GM23338 (cell line): ENCODE measurements at regions not wholly inside any gene's neighbourhood (a gene's known extent, or its start where the extent isn't known, plus 50 kb on each side); places are given as distances from the start of the nearest gene placed in this dataset.

Experiments used
- ATAC-seq: fragments of 200-7000 bp; cut with Tn5 transposase; 3 replicates; pipeline ENCODE4 v1.9.1; 2020
- DNase-seq: peaks from one replicate; pipeline ENCODE4 v3.0.0-alpha.2; 2015; ENCODE audit warnings: low spot score
- H2AFZ ChIP-seq: fragments of 200-600 bp; sonication (generic); 2 replicates; pipeline ENCODE4 v1.8.0; 2016; ENCODE audit warnings: antibody characterized with exemption, mild to moderate bottlenecking, moderate library complexity
- H3F3A ChIP-seq: fragments of 200-600 bp; sonication (generic); replicated peaks from 2 replicates; pipeline ENCODE4 v1.8.0; 2017; ENCODE audit warnings: antibody characterized with exemption, mixed run types, low read depth
- H3K27ac ChIP-seq: fragments of 200-600 bp; sonication (generic); 2 replicates; pipeline ENCODE4 v1.6.1; 2016; ENCODE audit warnings: low read depth
- H3K27me3 ChIP-seq: fragments of 200-600 bp; sonication (generic); 2 replicates; pipeline ENCODE4 v1.8.0; 2016; ENCODE audit warnings: mild to moderate bottlenecking, mixed run types, moderate library complexity; ENCODE audit not compliant: insufficient read depth
- H3K36me3 ChIP-seq: fragments of 200-600 bp; sonication (generic); 2 replicates; pipeline ENCODE4 v1.8.0; 2016; ENCODE audit warnings: mild to moderate bottlenecking; ENCODE audit not compliant: insufficient read depth
- H3K4me1 ChIP-seq: fragments of 200-600 bp; sonication (generic); 2 replicates; pipeline ENCODE4 v1.8.0; 2016; ENCODE audit warnings: mild to moderate bottlenecking, moderate library complexity; ENCODE audit not compliant: insufficient read depth
- H3K4me2 ChIP-seq: fragments of 200-600 bp; sonication (generic); 2 replicates; pipeline ENCODE4 v1.7.1; 2017; ENCODE audit warnings: mixed run types
- H3K4me3 ChIP-seq: fragments of 200-600 bp; sonication (generic); 2 replicates; pipeline ENCODE4 v1.6.1; 2016; ENCODE audit warnings: mixed run types
- H3K79me2 ChIP-seq: fragments of 200-600 bp; sonication (generic); replicated peaks from 2 replicates; pipeline ENCODE4 v1.8.0; 2017; ENCODE audit warnings: mild to moderate bottlenecking; ENCODE audit not compliant: insufficient read depth
- H3K9me2 ChIP-seq: fragments of 200-600 bp; sonication (generic); 2 replicates; pipeline ENCODE4 v1.8.0; 2017; ENCODE audit not compliant: insufficient read depth
- H4K20me1 ChIP-seq: fragments of 200-600 bp; sonication (generic); replicated peaks from 2 replicates; pipeline ENCODE4 v1.8.0; 2017; ENCODE audit warnings: mild to moderate bottlenecking; ENCODE audit not compliant: insufficient read depth
- H3K27ac Mint-ChIP-seq: 2 replicates; pipeline ENCODE4 v1.8.0; 2020; ENCODE audit warnings: inconsistent platforms, mild to moderate bottlenecking, moderate library complexity, mixed read lengths
- H3K27me3 Mint-ChIP-seq: 3 replicates; pipeline ENCODE4 v1.8.0; 2022; ENCODE audit warnings: low read depth, mild to moderate bottlenecking, moderate library complexity, mixed read lengths, inconsistent platforms; ENCODE audit not compliant: insufficient read depth, poor library complexity
- H3K36me3 Mint-ChIP-seq: 3 replicates; pipeline ENCODE4 v1.8.0; 2021; ENCODE audit warnings: low read depth, mild to moderate bottlenecking, inconsistent platforms, moderate library complexity, mixed read lengths
- H3K4me1 Mint-ChIP-seq: 3 replicates; pipeline ENCODE4 v1.8.0; 2020; ENCODE audit warnings: mild to moderate bottlenecking, inconsistent platforms, mixed read lengths
- H3K4me3 Mint-ChIP-seq: 3 replicates; pipeline ENCODE4 v1.8.0; 2021; ENCODE audit warnings: moderate library complexity, mild to moderate bottlenecking, inconsistent platforms, mixed read lengths
- H3K9me3 Mint-ChIP-seq: 3 replicates; pipeline ENCODE4 v1.8.0; 2020; ENCODE audit warnings: moderate library complexity, mild to moderate bottlenecking, inconsistent platforms, mixed read lengths
- CREB1 ChIP-seq: fragments of 250-450 bp; sonication (Bioruptor Pico); IDR thresholded peaks from 2 replicates; pipeline ENCODE4 v1.5.0; 2020; ENCODE audit warnings: low read depth, mild to moderate bottlenecking, moderate library complexity
- EZH2 ChIP-seq: fragments of 200-600 bp; sonication (generic); IDR thresholded peaks from one replicate; pipeline ENCODE4 v1.8.0; 2017; ENCODE audit warnings: antibody characterized with exemption, mild to moderate bottlenecking, low read depth; ENCODE audit not compliant: unreplicated experiment
- EZH2phosphoT487 ChIP-seq: fragments of 200-600 bp; sonication (generic); IDR thresholded peaks from one replicate; pipeline ENCODE4 v1.8.1; 2018; ENCODE audit warnings: antibody characterized with exemption; ENCODE audit not compliant: unreplicated experiment
- JUNB ChIP-seq: IDR thresholded peaks from one replicate; pipeline ENCODE4 v1.6.1; 2016; ENCODE audit warnings: antibody characterized with exemption; ENCODE audit not compliant: unreplicated experiment
- NANOG ChIP-seq: IDR thresholded peaks from 2 replicates; pipeline ENCODE4 v1.6.1; 2016; ENCODE audit warnings: antibody characterized with exemption, borderline replicate concordance
- POLR2AphosphoS5 ChIP-seq: IDR thresholded peaks from 2 replicates; pipeline ENCODE4 v1.6.1; 2016; ENCODE audit warnings: antibody characterized with exemption, low read depth
- STAT1 ChIP-seq: IDR thresholded peaks from one replicate; pipeline ENCODE4 v1.6.1; 2016; ENCODE audit warnings: antibody characterized with exemption; ENCODE audit not compliant: unreplicated experiment
- ZNF114 ChIP-seq: fragments of 250-450 bp; sonication (Bioruptor Pico); IDR thresholded peaks from 2 replicates; pipeline ENCODE4 v1.5.0; 2020; ENCODE audit warnings: mild to moderate bottlenecking, moderate library complexity
- ZNF331 ChIP-seq: fragments of 250-450 bp; sonication (Bioruptor Pico); IDR thresholded peaks from 2 replicates; pipeline ENCODE4 v1.5.0; 2020; ENCODE audit warnings: low read depth, mild to moderate bottlenecking, moderate library complexity
- TF ChIP-seq, protein P1 (sequence below): IDR thresholded peaks from 2 replicates; pipeline ENCODE4 v1.6.1; 2016; ENCODE audit warnings: antibody characterized with exemption
- TF ChIP-seq, protein P2 (sequence below): IDR thresholded peaks from one replicate; pipeline ENCODE4 v1.6.1; 2018; ENCODE audit warnings: antibody characterized with exemption; ENCODE audit not compliant: unreplicated experiment
- TF ChIP-seq, protein P3 (sequence below): fragments of 250-450 bp; sonication (Bioruptor Pico); IDR thresholded peaks from 2 replicates; pipeline ENCODE4 v1.5.0; 2020; ENCODE audit warnings: mild to moderate bottlenecking, moderate library complexity
- TF ChIP-seq, protein P4 (sequence below), 2 experiments: fragments of 200-600 bp in 1 of 2; sonication (generic) in 1 of 2; conservative IDR thresholded peaks; 2 replicates each; pipeline versions ENCODE4 v1.5.1 to v1.6.1; 2016 to 2017; ENCODE audit warnings: antibody characterized with exemption in 2 of 2, low read depth in 2 of 2, mild to moderate bottlenecking in 2 of 2, moderate library complexity in 1 of 2

DNA sequence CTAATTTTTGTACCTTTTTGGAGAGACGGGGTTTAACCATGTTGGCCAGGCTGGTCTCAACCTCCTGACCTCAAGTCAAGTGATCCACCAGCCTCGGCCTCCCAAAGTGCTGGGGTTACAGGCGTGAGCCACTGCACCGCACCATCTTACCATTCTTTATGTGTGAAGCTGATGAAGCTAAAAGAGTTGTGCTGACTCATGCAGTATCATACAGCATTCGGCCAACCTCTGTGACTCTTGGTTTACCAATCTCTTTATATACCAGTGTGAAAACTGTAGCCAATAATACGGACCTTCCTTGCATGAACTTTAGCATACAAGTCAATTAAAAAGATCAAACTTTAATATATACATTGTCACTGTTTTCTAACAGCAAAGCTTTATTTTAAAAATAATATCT, 878.2 kb upstream of the MBL2 start:
- H3K9me3 Mint-ChIP-seq = peaks cover 3% of the 10 kb centered on the region; the same call in 1 of the 3 replicates
- H3F3A ChIP-seq = no peaks in the 10 kb centered on the region
- DNase-seq = no peak
- H3K27me3 ChIP-seq = no peaks in the 10 kb centered on the region
- TF ChIP-seq STAT1 = no peak
- no peak for TF ChIP-seq ZNF114 (CRISPR knock-in tag)
- TF ChIP-seq EZH2 = no peak
- TF ChIP-seq POLR2AphosphoS5 = no peak
- TF ChIP-seq EZH2phosphoT487 = no peak
- no peak for TF ChIP-seq ZNF331 (CRISPR knock-in tag)
- TF ChIP-seq CREB1 (CRISPR knock-in tag) = no peak
- TF ChIP-seq, protein P1, sequence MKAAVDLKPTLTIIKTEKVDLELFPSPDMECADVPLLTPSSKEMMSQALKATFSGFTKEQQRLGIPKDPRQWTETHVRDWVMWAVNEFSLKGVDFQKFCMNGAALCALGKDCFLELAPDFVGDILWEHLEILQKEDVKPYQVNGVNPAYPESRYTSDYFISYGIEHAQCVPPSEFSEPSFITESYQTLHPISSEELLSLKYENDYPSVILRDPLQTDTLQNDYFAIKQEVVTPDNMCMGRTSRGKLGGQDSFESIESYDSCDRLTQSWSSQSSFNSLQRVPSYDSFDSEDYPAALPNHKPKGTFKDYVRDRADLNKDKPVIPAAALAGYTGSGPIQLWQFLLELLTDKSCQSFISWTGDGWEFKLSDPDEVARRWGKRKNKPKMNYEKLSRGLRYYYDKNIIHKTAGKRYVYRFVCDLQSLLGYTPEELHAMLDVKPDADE = no peak
- TF ChIP-seq, protein P2, sequence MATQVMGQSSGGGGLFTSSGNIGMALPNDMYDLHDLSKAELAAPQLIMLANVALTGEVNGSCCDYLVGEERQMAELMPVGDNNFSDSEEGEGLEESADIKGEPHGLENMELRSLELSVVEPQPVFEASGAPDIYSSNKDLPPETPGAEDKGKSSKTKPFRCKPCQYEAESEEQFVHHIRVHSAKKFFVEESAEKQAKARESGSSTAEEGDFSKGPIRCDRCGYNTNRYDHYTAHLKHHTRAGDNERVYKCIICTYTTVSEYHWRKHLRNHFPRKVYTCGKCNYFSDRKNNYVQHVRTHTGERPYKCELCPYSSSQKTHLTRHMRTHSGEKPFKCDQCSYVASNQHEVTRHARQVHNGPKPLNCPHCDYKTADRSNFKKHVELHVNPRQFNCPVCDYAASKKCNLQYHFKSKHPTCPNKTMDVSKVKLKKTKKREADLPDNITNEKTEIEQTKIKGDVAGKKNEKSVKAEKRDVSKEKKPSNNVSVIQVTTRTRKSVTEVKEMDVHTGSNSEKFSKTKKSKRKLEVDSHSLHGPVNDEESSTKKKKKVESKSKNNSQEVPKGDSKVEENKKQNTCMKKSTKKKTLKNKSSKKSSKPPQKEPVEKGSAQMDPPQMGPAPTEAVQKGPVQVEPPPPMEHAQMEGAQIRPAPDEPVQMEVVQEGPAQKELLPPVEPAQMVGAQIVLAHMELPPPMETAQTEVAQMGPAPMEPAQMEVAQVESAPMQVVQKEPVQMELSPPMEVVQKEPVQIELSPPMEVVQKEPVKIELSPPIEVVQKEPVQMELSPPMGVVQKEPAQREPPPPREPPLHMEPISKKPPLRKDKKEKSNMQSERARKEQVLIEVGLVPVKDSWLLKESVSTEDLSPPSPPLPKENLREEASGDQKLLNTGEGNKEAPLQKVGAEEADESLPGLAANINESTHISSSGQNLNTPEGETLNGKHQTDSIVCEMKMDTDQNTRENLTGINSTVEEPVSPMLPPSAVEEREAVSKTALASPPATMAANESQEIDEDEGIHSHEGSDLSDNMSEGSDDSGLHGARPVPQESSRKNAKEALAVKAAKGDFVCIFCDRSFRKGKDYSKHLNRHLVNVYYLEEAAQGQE = no peak
- TF ChIP-seq NANOG = no peak
- no peak for TF ChIP-seq JUNB
- TF ChIP-seq, protein P3, sequence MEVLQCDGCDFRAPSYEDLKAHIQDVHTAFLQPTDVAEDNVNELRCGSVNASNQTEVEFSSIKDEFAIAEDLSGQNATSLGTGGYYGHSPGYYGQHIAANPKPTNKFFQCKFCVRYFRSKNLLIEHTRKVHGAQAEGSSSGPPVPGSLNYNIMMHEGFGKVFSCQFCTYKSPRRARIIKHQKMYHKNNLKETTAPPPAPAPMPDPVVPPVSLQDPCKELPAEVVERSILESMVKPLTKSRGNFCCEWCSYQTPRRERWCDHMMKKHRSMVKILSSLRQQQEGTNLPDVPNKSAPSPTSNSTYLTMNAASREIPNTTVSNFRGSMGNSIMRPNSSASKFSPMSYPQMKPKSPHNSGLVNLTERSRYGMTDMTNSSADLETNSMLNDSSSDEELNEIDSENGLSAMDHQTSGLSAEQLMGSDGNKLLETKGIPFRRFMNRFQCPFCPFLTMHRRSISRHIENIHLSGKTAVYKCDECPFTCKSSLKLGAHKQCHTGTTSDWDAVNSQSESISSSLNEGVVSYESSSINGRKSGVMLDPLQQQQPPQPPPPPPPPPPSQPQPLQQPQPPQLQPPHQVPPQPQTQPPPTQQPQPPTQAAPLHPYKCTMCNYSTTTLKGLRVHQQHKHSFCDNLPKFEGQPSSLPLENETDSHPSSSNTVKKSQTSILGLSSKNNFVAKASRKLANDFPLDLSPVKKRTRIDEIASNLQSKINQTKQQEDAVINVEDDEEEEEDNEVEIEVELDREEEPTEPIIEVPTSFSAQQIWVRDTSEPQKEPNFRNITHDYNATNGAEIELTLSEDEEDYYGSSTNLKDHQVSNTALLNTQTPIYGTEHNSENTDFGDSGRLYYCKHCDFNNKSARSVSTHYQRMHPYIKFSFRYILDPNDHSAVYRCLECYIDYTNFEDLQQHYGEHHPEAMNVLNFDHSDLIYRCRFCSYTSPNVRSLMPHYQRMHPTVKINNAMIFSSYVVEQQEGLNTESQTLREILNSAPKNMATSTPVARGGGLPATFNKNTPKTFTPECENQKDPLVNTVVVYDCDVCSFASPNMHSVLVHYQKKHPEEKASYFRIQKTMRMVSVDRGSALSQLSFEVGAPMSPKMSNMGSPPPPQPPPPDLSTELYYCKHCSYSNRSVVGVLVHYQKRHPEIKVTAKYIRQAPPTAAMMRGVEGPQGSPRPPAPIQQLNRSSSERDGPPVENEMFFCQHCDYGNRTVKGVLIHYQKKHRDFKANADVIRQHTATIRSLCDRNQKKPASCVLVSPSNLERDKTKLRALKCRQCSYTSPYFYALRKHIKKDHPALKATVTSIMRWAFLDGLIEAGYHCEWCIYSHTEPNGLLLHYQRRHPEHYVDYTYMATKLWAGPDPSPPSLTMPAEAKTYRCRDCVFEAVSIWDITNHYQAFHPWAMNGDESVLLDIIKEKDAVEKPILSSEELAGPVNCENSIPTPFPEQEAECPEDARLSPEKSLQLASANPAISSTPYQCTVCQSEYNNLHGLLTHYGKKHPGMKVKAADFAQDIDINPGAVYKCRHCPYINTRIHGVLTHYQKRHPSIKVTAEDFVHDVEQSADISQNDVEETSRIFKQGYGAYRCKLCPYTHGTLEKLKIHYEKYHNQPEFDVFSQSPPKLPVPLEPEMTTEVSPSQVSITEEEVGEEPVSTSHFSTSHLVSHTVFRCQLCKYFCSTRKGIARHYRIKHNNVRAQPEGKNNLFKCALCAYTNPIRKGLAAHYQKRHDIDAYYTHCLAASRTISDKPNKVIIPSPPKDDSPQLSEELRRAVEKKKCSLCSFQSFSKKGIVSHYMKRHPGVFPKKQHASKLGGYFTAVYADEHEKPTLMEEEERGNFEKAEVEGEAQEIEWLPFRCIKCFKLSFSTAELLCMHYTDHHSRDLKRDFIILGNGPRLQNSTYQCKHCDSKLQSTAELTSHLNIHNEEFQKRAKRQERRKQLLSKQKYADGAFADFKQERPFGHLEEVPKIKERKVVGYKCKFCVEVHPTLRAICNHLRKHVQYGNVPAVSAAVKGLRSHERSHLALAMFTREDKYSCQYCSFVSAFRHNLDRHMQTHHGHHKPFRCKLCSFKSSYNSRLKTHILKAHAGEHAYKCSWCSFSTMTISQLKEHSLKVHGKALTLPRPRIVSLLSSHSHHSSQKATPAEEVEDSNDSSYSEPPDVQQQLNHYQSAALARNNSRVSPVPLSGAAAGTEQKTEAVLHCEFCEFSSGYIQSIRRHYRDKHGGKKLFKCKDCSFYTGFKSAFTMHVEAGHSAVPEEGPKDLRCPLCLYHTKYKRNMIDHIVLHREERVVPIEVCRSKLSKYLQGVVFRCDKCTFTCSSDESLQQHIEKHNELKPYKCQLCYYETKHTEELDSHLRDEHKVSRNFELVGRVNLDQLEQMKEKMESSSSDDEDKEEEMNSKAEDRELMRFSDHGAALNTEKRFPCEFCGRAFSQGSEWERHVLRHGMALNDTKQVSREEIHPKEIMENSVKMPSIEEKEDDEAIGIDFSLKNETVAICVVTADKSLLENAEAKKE (CRISPR knock-in tag) = no peak
- TF ChIP-seq, protein P4, sequence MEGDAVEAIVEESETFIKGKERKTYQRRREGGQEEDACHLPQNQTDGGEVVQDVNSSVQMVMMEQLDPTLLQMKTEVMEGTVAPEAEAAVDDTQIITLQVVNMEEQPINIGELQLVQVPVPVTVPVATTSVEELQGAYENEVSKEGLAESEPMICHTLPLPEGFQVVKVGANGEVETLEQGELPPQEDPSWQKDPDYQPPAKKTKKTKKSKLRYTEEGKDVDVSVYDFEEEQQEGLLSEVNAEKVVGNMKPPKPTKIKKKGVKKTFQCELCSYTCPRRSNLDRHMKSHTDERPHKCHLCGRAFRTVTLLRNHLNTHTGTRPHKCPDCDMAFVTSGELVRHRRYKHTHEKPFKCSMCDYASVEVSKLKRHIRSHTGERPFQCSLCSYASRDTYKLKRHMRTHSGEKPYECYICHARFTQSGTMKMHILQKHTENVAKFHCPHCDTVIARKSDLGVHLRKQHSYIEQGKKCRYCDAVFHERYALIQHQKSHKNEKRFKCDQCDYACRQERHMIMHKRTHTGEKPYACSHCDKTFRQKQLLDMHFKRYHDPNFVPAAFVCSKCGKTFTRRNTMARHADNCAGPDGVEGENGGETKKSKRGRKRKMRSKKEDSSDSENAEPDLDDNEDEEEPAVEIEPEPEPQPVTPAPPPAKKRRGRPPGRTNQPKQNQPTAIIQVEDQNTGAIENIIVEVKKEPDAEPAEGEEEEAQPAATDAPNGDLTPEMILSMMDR (conservative IDR thresholded peaks at IDR 0.05; ENCODE audit: low read depth in 2 of 2) = no peak
- no peaks in the 10 kb centered on the region for H3K36me3 ChIP-seq
- peak overlapping the region; percentile 8; the same call in 1 of the 2 replicates for H3K27ac ChIP-seq
- no peaks in the 10 kb centered on the region for H4K20me1 ChIP-seq
- H3K4me1 Mint-ChIP-seq = no peaks in the 10 kb centered on the region
- no peaks in the 10 kb centered on the region; the same call in 2 of the 3 replicates for H3K36me3 Mint-ChIP-seq
- no peak overlapping the region for H3K4me3 Mint-ChIP-seq
- H3K27me3 Mint-ChIP-seq = no peaks in the 10 kb centered on the region
- no peaks in the 10 kb centered on the region for H3K79me2 ChIP-seq
- peak overlapping the region; percentile 75; the same call in 1 of the 2 replicates for H2AFZ ChIP-seq
- no peak overlapping the region; the same call in 1 of the 2 replicates for H3K27ac Mint-ChIP-seq
- H3K4me2 ChIP-seq = no peak overlapping the region
- ATAC-seq = no peak
- peaks cover 6% of the 10 kb centered on the region; the same call in 1 of the 2 replicates for H3K4me1 ChIP-seq
- 0 out of 2 replicates have a peak, but pooled peaks cover 3% of the 10 kb centered on the region for H3K9me2 ChIP-seq
- no peak overlapping the region for H3K4me3 ChIP-seq
